ENCODE measurements at regions not wholly inside any gene's neighbourhood (a gene's known extent, or its start where the extent isn't known, plus 50 kb on each side); places are given as distances from the start of the nearest gene placed in this dataset.

GRCh38 chr6:170046791-170047626 is 243.9 kb downstream of the DLL1 start:
- no peak overlapping the region for H3K4me2 ChIP-seq (ENCODE audit: insufficient read depth, low read length)
- H3K36me3 ChIP-seq (ENCODE audit: control insufficient read depth in 2 of 2, extremely low read depth in 1 of 2, insufficient read depth in 2 of 2, low read length in 2 of 2) = no peaks in the 10 kb centered on the region
- ChIA-PET POLR2A (no interaction called here), CTCF (no interaction called here)
- no peak overlapping the region for H2AFZ ChIP-seq (ENCODE audit: low read depth, low read length)
- no peaks in the 10 kb centered on the region for H3K4me1 ChIP-seq (ENCODE audit: control insufficient read depth, extremely low read depth, insufficient read depth, low read length)
- FAIRE-seq = no peak
- H3K9ac ChIP-seq (replicated peaks; ENCODE audit: extremely low read depth, insufficient read depth, low read length) = no peak overlapping the region
- H3K9me1 ChIP-seq (replicated peaks; ENCODE audit: control insufficient read depth, extremely low read depth, insufficient read depth, low read length) = no peaks in the 10 kb centered on the region
- TF ChIP-seq EZH2 (IDR thresholded peaks at IDR 0.05; ENCODE audit: borderline replicate concordance, low read depth, low read length, severe bottlenecking) = no peak
- TF ChIP-seq POLR2A (IDR thresholded peaks at IDR 0.05; ENCODE audit: low read depth, low read length) = no peak
- TF ChIP-seq, protein P1, sequence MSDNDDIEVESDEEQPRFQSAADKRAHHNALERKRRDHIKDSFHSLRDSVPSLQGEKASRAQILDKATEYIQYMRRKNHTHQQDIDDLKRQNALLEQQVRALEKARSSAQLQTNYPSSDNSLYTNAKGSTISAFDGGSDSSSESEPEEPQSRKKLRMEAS (IDR thresholded peaks at IDR 0.05; ENCODE audit: insufficient read depth, insufficient read length) = no peak
- TF ChIP-seq GATA2 (IDR thresholded peaks at IDR 0.05; ENCODE audit: insufficient read depth, insufficient read length, low read depth, low read length) = no peak
- TF ChIP-seq MYC (IDR thresholded peaks at IDR 0.05; ENCODE audit: low read depth, low read length) = no peak
- no peak for TF ChIP-seq POLR2AphosphoS5 (IDR thresholded peaks at IDR 0.05; ENCODE audit: insufficient read depth, low read depth, low read length)
- no peak overlapping the region for H3K4me3 ChIP-seq (replicated peaks in 1 of 3; ENCODE audit: insufficient read depth in 1 of 3, low read depth in 1 of 3, low read length in 3 of 3)
- DNase-seq (ENCODE audit: low read depth, low spot score) = no peak
- H3K79me2 ChIP-seq (ENCODE audit: control insufficient read depth, insufficient read depth, low read length) = no peaks in the 10 kb centered on the region
- no peaks in the 10 kb centered on the region for H3K9me3 ChIP-seq (replicated peaks; ENCODE audit: control insufficient read depth, insufficient read depth, low read length)
- intact Hi-C loops (cut with micrococcal nuclease) (no loop called here), dilution Hi-C loops (cut with MboI; ENCODE audit: extremely low pct_ligation_motif_present, low sequenced_read_pairs) (no loop called here)
- no TSS peak for BruUV-seq (replicated peaks)
- H3K27me3 ChIP-seq (ENCODE audit: control insufficient read depth in 2 of 2, insufficient read depth in 2 of 2, low read length in 2 of 2) = no peaks in the 10 kb centered on the region
- no peak overlapping the region for H3K27ac ChIP-seq (ENCODE audit: insufficient read depth, low read depth, low read length)
- no peaks in the 10 kb centered on the region for H4K20me1 ChIP-seq (replicated peaks; ENCODE audit: control insufficient read depth, extremely low read depth, insufficient read depth, low read length)

DNA sequence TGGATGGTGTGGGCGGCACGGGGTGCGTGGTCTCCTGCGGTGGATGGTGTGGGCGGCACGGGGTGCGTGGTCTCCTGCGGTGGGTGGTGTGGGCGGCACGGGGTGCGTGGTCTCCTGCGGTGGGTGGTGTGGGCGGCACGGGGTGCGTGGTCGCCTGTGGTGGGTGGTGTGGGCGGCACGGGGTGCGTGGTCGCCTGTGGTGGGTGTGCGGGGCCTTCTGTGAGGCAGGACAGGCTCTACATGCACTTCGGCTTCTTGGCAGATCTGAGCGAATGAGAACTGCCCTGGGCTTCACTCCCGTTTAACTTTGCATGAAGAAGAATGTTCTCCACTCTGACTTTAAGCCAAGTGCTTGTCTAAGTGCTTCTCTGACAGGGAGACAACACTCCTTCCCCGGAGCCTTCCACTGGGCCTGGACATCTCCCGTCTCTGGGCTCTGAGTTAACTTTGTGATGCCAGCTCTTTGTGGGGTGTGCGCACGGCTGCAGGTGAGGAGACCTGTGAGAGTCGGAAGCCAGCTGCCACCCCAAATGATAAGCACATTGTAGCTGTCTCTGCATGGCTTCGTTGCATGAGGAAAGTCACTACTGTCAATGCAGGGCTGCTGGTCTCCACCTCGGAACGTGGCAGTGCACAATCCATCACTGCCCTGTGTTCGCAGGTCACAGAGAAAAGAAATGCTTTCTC is 244.8 kb downstream of the DLL1 start:
- Histone ChIP-seq H3K36me3 (ENCODE audit: control insufficient read depth in 2 of 2, extremely low read depth in 1 of 2, insufficient read depth in 2 of 2, low read length in 2 of 2) (no peaks in the 10 kb centered on the region), H3K9me3 (replicated peaks; ENCODE audit: control insufficient read depth, insufficient read depth, low read length) (no peaks in the 10 kb centered on the region), H3K4me1 (ENCODE audit: control insufficient read depth, extremely low read depth, insufficient read depth, low read length) (no peaks in the 10 kb centered on the region), H3K4me2 (ENCODE audit: insufficient read depth, low read length) (no peak overlapping the region), H3K27ac (ENCODE audit: insufficient read depth, low read depth, low read length) (no peak overlapping the region), H3K4me3 (replicated peaks in 1 of 3; ENCODE audit: insufficient read depth in 1 of 3, low read depth in 1 of 3, low read length in 3 of 3) (no peak overlapping the region), H3K9me1 (replicated peaks; ENCODE audit: control insufficient read depth, extremely low read depth, insufficient read depth, low read length) (no peaks in the 10 kb centered on the region), H3K9ac (replicated peaks; ENCODE audit: extremely low read depth, insufficient read depth, low read length) (no peak overlapping the region), H4K20me1 (replicated peaks; ENCODE audit: control insufficient read depth, extremely low read depth, insufficient read depth, low read length) (no peaks in the 10 kb centered on the region), H2AFZ (ENCODE audit: low read depth, low read length) (no peak overlapping the region), H3K27me3 (ENCODE audit: control insufficient read depth in 2 of 2, insufficient read depth in 2 of 2, low read length in 2 of 2) (no peaks in the 10 kb centered on the region), H3K79me2 (ENCODE audit: control insufficient read depth, insufficient read depth, low read length) (no peaks in the 10 kb centered on the region)
- no peak for FAIRE-seq
- dilution Hi-C loops (cut with MboI; ENCODE audit: extremely low pct_ligation_motif_present, low sequenced_read_pairs) (no loop called here), intact Hi-C loops (cut with micrococcal nuclease) (no loop called here)
- DNase-seq (ENCODE audit: low read depth, low spot score) = no peak
- ChIA-PET POLR2A (no interaction called here), CTCF (no interaction called here)
- TF ChIP-seq POLR2AphosphoS5 (IDR thresholded peaks at IDR 0.05; ENCODE audit: insufficient read depth, low read depth, low read length) (no peak), POLR2A (IDR thresholded peaks at IDR 0.05; ENCODE audit: low read depth, low read length) (no peak), FOS (IDR thresholded peaks at IDR 0.05; ENCODE audit: borderline replicate concordance, insufficient read depth, low read length) (no peak), MYC (IDR thresholded peaks at IDR 0.05; ENCODE audit: low read depth, low read length) (no peak), JUN (IDR thresholded peaks at IDR 0.05; ENCODE audit: borderline replicate concordance, insufficient read depth, insufficient read length, low read depth) (no peak)
- BruUV-seq (replicated peaks) = no TSS peak
